DND-41 (cell line): ENCODE measurements at regions not wholly inside any gene's neighbourhood (a gene's known extent, or its start where the extent isn't known, plus 50 kb on each side); places are given as distances from the start of the nearest gene placed in this dataset.

ENCODE experiments used
- ATAC-seq: fragments of 200-7000 bp; cut with Tn5 transposase; 3 replicates; pipeline ENCODE4 v1.9.1; 2021; ENCODE audit warnings: low read depth; ENCODE audit not compliant: insufficient read depth
- DNase-seq: peaks from one replicate; pipeline ENCODE4 v3.0.0-alpha.2; 2020
- H2AFZ ChIP-seq: 2 replicates; pipeline ENCODE4 v1.6.0; 2012; ENCODE audit warnings: low read depth, low read length
- H3K27ac ChIP-seq: 2 replicates; pipeline ENCODE4 v1.5.1; 2012; ENCODE audit warnings: low read length, inconsistent platforms
- H3K27me3 ChIP-seq: fragments of 200-600 bp; sonication (generic); 2 replicates; pipeline ENCODE4 v1.6.0; 2012; ENCODE audit warnings: low read length, mild to moderate bottlenecking, inconsistent platforms; ENCODE audit not compliant: insufficient read depth, poor library complexity
- H3K36me3 ChIP-seq: 2 replicates; pipeline ENCODE4 v1.5.1; 2012; ENCODE audit warnings: low read length, inconsistent platforms; ENCODE audit not compliant: insufficient read depth
- H3K4me1 ChIP-seq: 2 replicates; pipeline ENCODE4 v1.5.1; 2012; ENCODE audit warnings: mild to moderate bottlenecking, low read length; ENCODE audit not compliant: insufficient read depth
- H3K4me2 ChIP-seq: 2 replicates; pipeline ENCODE4 v1.6.0; 2012; ENCODE audit warnings: mild to moderate bottlenecking, moderate library complexity, low read length, inconsistent platforms; ENCODE audit not compliant: insufficient read depth
- H3K4me3 ChIP-seq, 2 experiments: fragments of 200-600 bp in 1 of 2; shearing (Covaris generic) in 1 of 2; 2 replicates each; pipeline ENCODE4 v1.5.1; 2012 to 2016; ENCODE audit warnings: inconsistent platforms in 2 of 2, low read length in 2 of 2, mild to moderate bottlenecking in 2 of 2, low read depth in 1 of 2, moderate library complexity in 1 of 2
- H3K79me2 ChIP-seq: 2 replicates; pipeline ENCODE4 v1.6.0; 2012; ENCODE audit warnings: low read length, inconsistent platforms; ENCODE audit not compliant: insufficient read depth
- H3K9ac ChIP-seq: 2 replicates; pipeline ENCODE4 v1.6.0; 2012; ENCODE audit warnings: low read depth, mild to moderate bottlenecking, inconsistent platforms, low read length, moderate library complexity
- H3K9me3 ChIP-seq: 2 replicates; pipeline ENCODE4 v1.5.1; 2012; ENCODE audit warnings: low read length, moderate library complexity, mild to moderate bottlenecking, inconsistent platforms; ENCODE audit not compliant: insufficient read depth, severe bottlenecking
- H4K20me1 ChIP-seq: 2 replicates; pipeline ENCODE4 v1.6.0; 2012; ENCODE audit warnings: low read length; ENCODE audit not compliant: insufficient read depth
- CTCF ChIP-seq: IDR thresholded peaks from 2 replicates; pipeline ENCODE4 v1.5.1; 2012; ENCODE audit warnings: borderline replicate concordance, low read length, moderate library complexity, mild to moderate bottlenecking; ENCODE audit not compliant: poor library complexity, severe bottlenecking; ENCODE audit errors: extremely low read depth
- EZH2 ChIP-seq: IDR thresholded peaks from 3 replicates; pipeline ENCODE4 v1.6.1; 2012; ENCODE audit warnings: borderline replicate concordance, low read depth, mild to moderate bottlenecking, moderate library complexity, low read length, inconsistent platforms; ENCODE audit not compliant: severe bottlenecking

- no peak overlapping the region for H3K27ac ChIP-seq
- DNase-seq (no peak), ATAC-seq (no peak)
- H3K36me3 ChIP-seq = no peaks in the 10 kb centered on the region
- TF ChIP-seq EZH2 = no peak
- TF ChIP-seq CTCF = no peak
- no peak overlapping the region for H3K4me2 ChIP-seq
- H2AFZ ChIP-seq = no peak overlapping the region; the same call in 1 of the 2 replicates
- no peak overlapping the region for H3K9ac ChIP-seq
- no peaks in the 10 kb centered on the region for H3K79me2 ChIP-seq
- H3K9me3 ChIP-seq = peaks cover 2% of the 10 kb centered on the region
- peaks cover 50% of the 10 kb centered on the region for H3K4me1 ChIP-seq
- H3K27me3 ChIP-seq = no peaks in the 10 kb centered on the region
- H3K4me3 ChIP-seq = no peak overlapping the region
- no peaks in the 10 kb centered on the region for H4K20me1 ChIP-seq
Measured at GRCh38 chr13:48153186-48153585, 58.3 kb upstream of the MED4 start.

GRCh38 chr13:48151363-48152161, 56.7 kb upstream of the MED4 start:
- Histone ChIP-seq H3K4me1 (peaks cover 35% of the 10 kb centered on the region), H3K4me2 (no peak overlapping the region), H3K9me3 (peaks cover 2% of the 10 kb centered on the region), H3K79me2 (no peaks in the 10 kb centered on the region), H3K9ac (no peak overlapping the region), H3K27ac (no peak overlapping the region), H3K27me3 (no peaks in the 10 kb centered on the region), H3K4me3 (no peak overlapping the region), H3K36me3 (no peaks in the 10 kb centered on the region), H4K20me1 (no peaks in the 10 kb centered on the region), H2AFZ (peak overlapping the region; percentile 17)
- DNase-seq (no peak), ATAC-seq (no peak)
- TF ChIP-seq CTCF = no peak
- no peak for TF ChIP-seq EZH2

GRCh38 chr13:48148454-48148853, 53.5 kb upstream of the MED4 start:
- H3K27me3 ChIP-seq = no peaks in the 10 kb centered on the region
- peaks cover 19% of the 10 kb centered on the region for H3K4me1 ChIP-seq
- H3K9me3 ChIP-seq = peaks cover 2% of the 10 kb centered on the region
- H4K20me1 ChIP-seq = no peaks in the 10 kb centered on the region
- TF ChIP-seq CTCF (no peak), EZH2 (no peak)
- H3K4me3 ChIP-seq = no peak overlapping the region
- H3K79me2 ChIP-seq = no peaks in the 10 kb centered on the region
- H3K4me2 ChIP-seq = no peak overlapping the region
- H3K36me3 ChIP-seq = no peaks in the 10 kb centered on the region
- peak overlapping the region; percentile 23 for H2AFZ ChIP-seq
- H3K9ac ChIP-seq = no peak overlapping the region
- ATAC-seq (peak; percentile 60), DNase-seq (no peak)
- H3K27ac ChIP-seq = no peak overlapping the region; the same call in 1 of the 2 replicates
